Superior temporal gyrus (tissue), 1 donor: ENCODE measurements at regions not wholly inside any gene's neighbourhood (a gene's known extent, or its start where the extent isn't known, plus 50 kb on each side); places are given as distances from the start of the nearest gene placed in this dataset.

Source experiments
- DNase-seq: peaks from one replicate; pipeline ENCODE4 v3.0.0-alpha.2; 2016; ENCODE audit errors: extremely low spot score

DNA sequence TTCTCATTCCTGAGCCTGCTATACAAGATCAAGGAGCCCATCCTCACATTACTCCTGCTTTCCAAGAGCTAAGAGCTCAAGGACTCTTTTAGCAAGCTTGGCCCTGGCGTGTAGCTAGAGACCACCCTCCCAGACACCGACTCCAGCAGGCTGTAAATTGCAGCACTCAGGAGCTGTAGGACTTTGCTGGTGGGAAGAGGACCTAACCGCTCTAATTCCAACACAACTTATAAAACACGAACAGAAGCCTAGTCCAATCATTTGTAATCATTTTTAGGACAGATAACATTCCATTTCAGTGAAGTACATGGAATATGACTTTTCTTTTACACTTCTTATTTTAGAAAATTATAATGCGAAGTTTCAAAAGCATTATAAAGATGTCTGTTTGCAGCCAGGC lies 219.9 kb downstream of the NXNL2 start:
- DNase-seq = no peak

GRCh38 chr9:88757406-88758010 lies 222.5 kb downstream of the NXNL2 start:
- DNase-seq = no peak

DNA sequence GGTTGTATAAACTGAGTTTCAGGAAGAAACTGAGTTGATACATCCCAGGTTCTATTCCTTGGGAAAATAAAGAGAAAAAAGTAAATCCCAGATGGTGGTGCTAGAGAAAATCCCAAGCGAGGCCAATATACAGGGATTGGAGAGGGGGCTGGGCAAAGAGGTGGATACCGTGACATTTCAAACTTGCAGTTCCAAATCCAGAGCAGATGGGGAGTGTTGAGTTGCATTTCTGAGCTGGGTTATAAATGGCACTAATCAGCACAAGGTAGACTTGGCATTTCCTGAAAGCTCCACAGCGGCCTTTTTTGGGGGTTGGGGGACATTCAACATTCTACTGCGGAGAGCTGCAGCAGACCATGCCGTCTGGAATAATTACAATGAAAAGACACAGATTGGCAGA lies 224.4 kb downstream of the NXNL2 start:
- no peak for DNase-seq

- no peak for DNase-seq
Observed at GRCh38 chr9:88766778-88767503, 224.3 kb upstream of the S1PR3 start.

DNA sequence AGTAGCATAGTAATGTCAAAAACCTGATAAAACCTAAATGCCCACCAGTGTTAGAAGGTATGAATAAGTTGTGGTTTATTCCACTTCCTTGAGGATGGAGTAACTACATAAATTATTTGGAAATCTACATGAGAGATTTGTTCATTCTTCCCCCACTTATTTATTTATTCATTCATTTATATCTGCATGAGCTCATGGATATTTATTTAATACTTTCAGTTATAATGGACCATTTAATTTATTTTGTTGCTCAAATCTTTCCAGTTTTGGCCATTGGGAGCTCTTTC lies 223.8 kb upstream of the S1PR3 start:
- DNase-seq = no peak

DNA sequence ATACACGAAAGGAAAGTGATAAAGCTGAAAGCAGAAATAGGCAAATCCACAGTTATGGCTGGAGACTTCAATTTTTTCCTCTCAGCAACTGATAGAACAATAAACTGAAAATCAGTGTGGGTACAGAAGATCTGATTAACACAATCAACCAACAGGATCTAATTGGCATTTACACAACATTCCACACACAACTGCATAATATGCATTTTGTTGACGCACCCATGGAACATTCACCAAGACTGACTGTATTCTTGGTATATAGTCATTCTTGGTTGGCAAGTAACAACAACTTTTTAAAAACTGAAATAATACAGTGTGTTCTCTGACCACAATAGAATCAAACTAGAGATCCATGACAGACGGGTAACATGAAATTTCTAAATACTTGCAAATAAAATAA lies 218.7 kb upstream of the S1PR3 start:
- DNase-seq = no peak

DNA sequence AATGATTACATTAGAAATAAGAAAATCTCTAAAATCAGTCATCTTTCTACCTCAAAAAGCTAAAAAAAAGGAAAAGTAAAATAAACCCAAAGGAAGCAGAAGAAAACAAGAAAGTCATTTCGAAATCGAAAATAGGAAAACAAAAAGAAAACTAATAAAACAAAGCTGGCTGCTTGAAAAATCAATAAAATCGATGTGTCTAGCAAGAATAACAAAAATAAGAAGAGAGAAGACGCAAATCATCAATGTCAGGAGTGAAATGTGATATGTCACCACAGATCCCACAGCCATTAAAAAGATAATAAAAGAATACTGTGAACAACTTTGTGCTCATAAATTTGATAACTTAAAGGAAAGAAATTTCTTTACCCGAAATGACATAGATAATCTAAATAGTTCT lies 218.1 kb upstream of the S1PR3 start:
- no peak for DNase-seq

- DNase-seq = no peak
Observed at GRCh38 chr9:88773627-88774244, 217.5 kb upstream of the S1PR3 start.

DNA sequence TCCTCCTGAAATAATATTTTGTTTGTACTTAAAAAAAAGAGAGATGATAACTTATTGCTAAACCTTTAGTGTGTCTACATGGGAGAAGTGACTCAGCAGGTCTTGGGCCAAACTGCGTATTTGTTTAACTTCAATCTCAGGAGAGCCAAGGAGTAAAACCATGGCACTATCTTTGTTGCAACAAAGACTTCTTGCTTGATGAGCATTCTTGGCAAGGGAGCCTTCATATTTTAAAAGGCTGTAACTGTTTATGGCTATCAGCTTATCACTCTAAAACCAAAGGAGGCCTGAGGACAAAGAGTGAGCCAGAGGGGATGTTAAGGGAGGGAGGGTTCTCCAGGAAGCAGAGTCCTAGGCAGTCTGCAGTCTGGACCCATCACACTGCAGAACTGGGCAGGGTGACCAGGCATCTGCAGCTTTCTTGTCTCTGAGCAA lies 216.2 kb upstream of the S1PR3 start:
- DNase-seq = no peak

- no peak for DNase-seq
Observed at GRCh38 chr9:88775559-88775958, 215.7 kb upstream of the S1PR3 start.

DNA sequence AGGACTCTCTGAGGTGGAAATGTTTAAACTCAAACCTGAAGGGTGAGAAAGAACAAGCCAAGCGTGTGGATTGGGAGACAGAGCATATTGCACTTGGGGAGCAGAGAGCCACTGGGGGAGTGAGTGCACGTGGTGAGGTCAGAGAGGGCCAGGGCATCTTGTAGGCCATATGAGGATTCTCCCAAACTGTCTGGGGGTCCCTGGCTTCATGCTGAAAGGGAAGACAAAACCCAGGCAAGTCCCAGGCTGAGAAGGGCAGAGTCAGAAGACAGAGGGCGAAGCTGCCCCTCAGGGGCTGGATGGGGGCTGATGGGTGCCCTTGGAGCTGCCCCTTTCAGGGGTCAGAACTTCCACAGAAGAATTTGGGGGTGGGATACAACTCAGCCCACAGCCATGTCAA lies 215.3 kb upstream of the S1PR3 start:
- DNase-seq = no peak

DNA sequence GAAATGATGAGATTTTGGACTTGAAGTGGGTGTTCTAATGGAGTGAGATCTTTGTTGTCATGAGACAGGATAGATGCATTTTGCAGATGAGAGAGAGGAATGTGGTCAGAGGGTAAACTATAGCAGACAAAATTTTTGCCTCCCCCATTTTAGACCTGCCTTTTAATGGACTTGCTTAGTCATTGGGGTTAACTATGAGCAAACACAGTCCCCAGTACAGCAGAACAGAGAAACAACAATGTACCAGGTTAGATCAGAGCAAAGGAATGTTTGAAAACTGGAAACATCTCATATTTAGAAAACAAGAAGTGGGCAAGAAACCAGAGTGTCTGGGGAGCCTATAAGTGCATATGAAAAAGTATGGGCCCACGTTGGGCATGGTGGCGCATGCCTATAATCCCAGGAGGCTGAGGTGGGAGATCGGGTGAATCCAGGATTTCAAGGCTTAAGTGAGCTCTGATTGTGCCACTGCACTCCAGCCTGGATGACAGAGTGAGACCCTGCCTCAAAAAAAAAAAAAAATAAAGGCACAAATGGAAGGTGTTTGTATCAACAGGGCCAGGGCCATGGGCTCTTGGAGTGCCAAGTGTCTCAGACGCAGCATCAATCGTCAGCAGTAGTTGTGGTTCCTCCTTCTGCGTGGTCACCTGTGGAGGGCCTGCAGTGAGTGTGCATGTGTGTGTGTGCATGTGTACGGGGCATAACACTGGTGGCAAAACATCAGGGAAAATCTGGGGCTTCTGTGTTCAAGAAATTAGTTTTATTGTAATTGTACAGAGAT lies 214.4 kb upstream of the S1PR3 start:
- DNase-seq = no peak

- DNase-seq = no peak
Observed at GRCh38 chr9:88777498-88778312, 213.6 kb upstream of the S1PR3 start.

DNA sequence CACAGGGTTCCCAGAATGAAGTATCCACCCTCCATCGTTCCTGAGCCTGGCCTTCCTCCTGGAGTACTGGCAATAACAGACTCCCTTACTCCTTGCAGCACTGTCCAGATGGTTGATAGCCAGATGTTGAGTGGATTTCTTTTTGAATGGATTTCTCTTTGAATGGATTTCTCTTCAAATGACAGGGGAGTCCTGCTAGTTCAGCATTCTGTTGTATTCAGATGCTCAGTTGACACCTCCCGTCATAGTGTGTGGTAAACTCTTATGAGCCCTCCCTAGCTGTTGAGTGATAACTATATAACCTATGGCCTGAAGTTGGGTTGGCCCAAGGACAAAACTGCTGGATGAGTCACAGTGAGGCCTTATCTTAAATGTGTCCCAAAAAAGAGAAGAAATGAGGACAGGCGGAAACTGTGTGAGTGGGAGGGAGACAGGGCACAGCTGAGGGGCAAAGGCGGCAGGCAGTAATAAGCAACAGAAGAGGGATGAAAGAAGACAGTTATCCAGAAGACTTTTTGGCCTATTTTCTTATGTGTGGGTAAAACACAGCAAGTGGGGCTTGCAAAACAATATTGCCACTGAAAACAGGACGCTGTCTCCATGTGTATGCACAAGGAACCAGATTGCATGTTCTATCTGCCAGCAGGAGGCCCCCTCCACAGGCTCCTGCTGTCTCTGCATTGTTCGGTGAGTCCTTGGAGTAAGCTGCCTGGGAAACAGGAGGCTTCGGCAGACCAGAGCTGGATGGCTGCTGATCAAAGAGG lies 209.5 kb upstream of the S1PR3 start:
- no peak for DNase-seq

DNA sequence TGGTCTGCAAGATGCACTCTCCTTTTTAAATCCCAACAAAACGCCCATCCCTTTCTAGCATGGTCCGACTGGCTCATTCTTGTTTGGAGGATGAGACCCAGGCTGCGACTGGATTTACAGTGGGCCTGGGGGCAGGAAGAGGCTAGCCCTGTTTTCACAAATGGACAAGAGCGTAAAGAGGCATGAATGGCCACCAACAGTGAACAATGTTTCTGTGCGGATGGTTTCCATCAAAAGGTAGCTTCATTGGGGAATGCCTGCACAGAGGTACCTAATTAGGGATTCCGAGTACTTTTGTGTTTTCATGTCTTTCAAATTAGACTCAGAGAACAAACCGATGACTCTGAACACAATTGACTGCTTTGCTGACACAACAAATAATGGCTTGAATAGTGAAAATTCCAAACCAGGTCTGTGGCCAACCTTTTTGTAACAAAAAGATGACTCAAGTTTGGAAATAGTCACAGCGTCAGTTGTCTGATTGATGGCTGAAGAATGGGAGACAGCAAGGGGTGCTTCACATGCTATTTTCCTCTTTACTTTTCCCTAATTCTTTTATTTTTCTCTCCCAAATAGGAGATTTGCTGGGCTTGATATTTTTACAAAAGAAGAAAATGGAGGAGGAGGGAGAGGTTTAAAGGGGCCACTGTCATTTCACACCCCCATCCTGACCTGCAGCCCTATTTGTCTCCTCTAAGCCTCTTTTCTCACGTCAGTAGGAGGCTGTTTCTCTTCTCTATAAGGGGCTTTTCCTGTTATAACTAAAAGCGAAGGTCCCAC lies 208.1 kb upstream of the S1PR3 start:
- DNase-seq = no peak

GRCh38 chr9:88783711-88784083 lies 207.6 kb upstream of the S1PR3 start:
- DNase-seq = no peak

GRCh38 chr9:88784960-88785359 lies 206.3 kb upstream of the S1PR3 start:
- DNase-seq = no peak

DNA sequence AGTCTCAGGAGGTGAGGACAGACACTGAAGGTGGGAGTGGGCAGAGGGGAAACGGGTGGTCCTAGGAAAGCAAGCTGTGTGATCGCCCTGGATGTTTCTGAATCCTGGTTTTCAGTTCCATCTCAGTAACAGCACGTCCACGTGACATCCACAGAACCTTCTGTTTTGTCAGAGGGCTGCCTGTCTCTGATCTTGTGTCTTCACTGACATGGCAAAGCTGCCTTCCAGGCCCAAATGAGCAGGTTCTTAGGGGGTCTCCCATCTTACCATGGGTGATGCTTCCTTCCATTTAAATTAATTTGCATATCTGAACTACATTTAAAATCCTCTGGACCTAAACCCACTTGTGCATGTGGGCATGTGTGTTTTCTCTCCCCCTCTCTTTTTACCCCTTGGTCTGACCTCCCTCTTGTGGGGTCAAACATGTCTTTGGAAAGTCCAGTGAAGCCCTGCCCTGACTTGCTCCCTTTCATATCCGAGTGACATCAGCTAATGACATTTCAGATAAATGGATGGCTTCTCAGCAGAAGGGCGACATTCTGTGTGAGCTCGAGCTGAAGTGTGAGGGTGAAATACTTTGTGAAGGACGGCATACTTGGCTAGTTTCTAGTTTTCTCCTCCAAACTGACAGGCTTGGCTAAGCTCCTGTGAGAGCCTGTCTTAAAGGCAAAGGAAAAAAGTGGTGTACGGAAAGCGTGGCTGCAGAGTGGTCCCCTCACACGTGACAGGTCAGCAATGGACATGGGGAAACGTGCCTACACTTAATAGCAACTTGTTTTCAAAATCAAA lies 204.8 kb upstream of the S1PR3 start:
- DNase-seq = no peak

DNA sequence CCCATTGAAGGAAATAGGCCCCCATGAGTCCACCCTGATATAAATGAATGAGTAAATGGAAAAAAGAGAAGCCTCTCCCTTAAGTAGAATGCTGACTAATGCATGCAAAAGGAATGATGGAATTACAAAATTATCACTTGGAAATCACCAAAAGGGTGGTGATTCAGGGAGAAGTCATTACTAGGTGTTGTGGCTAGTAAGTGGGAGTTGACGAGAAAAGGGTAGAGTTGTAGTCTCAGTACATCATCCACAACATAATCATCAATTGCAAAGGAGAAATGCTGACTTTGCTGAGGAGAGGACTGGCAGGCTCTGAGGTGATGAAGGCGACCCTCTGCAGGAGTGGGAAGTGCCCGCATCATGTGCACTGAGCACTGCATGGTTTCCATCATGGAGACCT lies 201.5 kb upstream of the S1PR3 start:
- no peak for DNase-seq
